HL-60 (cell line): ENCODE measurements at regions not wholly inside any gene's neighbourhood (a gene's known extent, or its start where the extent isn't known, plus 50 kb on each side); places are given as distances from the start of the nearest gene placed in this dataset.

Experiments
- DNase-seq, 2 experiments: peaks; one replicate each; pipeline ENCODE4 v3.0.0-alpha.2; 2010 to 2020; ENCODE audit warnings: low read depth in 1 of 2, low spot score in 1 of 2
- H3K27ac ChIP-seq: fragments of 250-450 bp; sonication (Bioruptor Pico); replicated peaks from 2 replicates; pipeline ENCODE4 v1.5.1; 2020; ENCODE audit warnings: mild to moderate bottlenecking, moderate library complexity
- H3K27me3 ChIP-seq: fragments of 250-450 bp; sonication (Bioruptor Pico); 2 replicates; pipeline ENCODE4 v1.5.1; 2021; ENCODE audit warnings: mild to moderate bottlenecking, moderate library complexity; ENCODE audit not compliant: insufficient read depth, poor library complexity, severe bottlenecking
- H3K4me3 ChIP-seq: replicated peaks from 2 replicates; pipeline ENCODE4 v1.5.1; 2011; ENCODE audit warnings: mild to moderate bottlenecking, control low read depth, low read length; ENCODE audit not compliant: insufficient read depth
- CTCF ChIP-seq: IDR thresholded peaks from one replicate; pipeline ENCODE4 v1.5.1; 2011; ENCODE audit warnings: low read length, control low read depth, inconsistent platforms; ENCODE audit not compliant: insufficient read depth
- GABPA ChIP-seq: IDR thresholded peaks from 2 replicates; pipeline ENCODE4 v1.6.1; 2012; ENCODE audit warnings: low read depth
- POLR2AphosphoS5 ChIP-seq: IDR thresholded peaks from 2 replicates; pipeline ENCODE4 v1.6.1; 2012; ENCODE audit warnings: low read depth
- REST ChIP-seq: IDR thresholded peaks from 2 replicates; pipeline ENCODE4 v1.6.1; 2012; ENCODE audit warnings: low read depth; ENCODE audit not compliant: insufficient replicate concordance
- SPI1 ChIP-seq: IDR thresholded peaks from 2 replicates; pipeline ENCODE4 v1.6.1; 2012; ENCODE audit warnings: low read depth, mild to moderate bottlenecking, borderline replicate concordance

GRCh38 chr3:146750196-146750595 is 145.1 kb upstream of the PLSCR5 start:
- TF ChIP-seq SPI1 = no peak
- TF ChIP-seq REST = no peak
- no peak for TF ChIP-seq CTCF
- no peak for TF ChIP-seq GABPA
- no peak for TF ChIP-seq POLR2AphosphoS5
- Histone ChIP-seq H3K27ac (no peak overlapping the region), H3K27me3 (no peaks in the 10 kb centered on the region), H3K4me3 (no peak overlapping the region)
- DNase-seq = no peak

GRCh38 chr3:146747928-146748327 is 142.8 kb upstream of the PLSCR5 start:
- no peak for DNase-seq
- TF ChIP-seq REST (no peak), SPI1 (no peak), CTCF (no peak), GABPA (no peak), POLR2AphosphoS5 (no peak)
- no peaks in the 10 kb centered on the region for H3K27me3 ChIP-seq
- no peak overlapping the region for H3K27ac ChIP-seq
- no peak overlapping the region for H3K4me3 ChIP-seq

GRCh38 chr3:146747051-146747450 is 141.9 kb upstream of the PLSCR5 start:
- no peaks in the 10 kb centered on the region for H3K27me3 ChIP-seq
- no peak overlapping the region for H3K27ac ChIP-seq
- no peak for DNase-seq
- no peak overlapping the region for H3K4me3 ChIP-seq
- no peak for TF ChIP-seq GABPA
- no peak for TF ChIP-seq POLR2AphosphoS5
- no peak for TF ChIP-seq CTCF
- TF ChIP-seq SPI1 = no peak
- TF ChIP-seq REST = no peak
